GM12878 (cell line): ENCODE measurements at regions not wholly inside any gene's neighbourhood (a gene's known extent, or its start where the extent isn't known, plus 50 kb on each side); places are given as distances from the start of the nearest gene placed in this dataset.

ENCODE experiments used
- ATAC-seq: fragments of 200-7000 bp; cut with Tn5 transposase; 3 replicates; pipeline ENCODE4 v1.9.1; 2020; ENCODE audit warnings: mild to moderate bottlenecking, moderate library complexity
- BruUV-seq: library from RNA; stranded (reverse); fragments of 400-500 nt; replicated peaks from 2 replicates; lab custom pipeline; 2021; lab: Mats Ljungman, UMichigan
- CTCF ChIA-PET: fragments of 300-600 bp; sonication (Branson Sonifier 250); formaldehyde crosslinking; extraction: SDS; loops from one replicate; lab custom pipeline; 2021; ENCODE audit warnings: inconsistent platforms; lab: Yijun Ruan, JAX
- POLR2A ChIA-PET: fragments of 350-600 bp; formaldehyde crosslinking; extraction: SDS; loops from one replicate; lab custom pipeline; 2021; ENCODE audit warnings: inconsistent platforms; lab: Charles Lee
- RAD21 ChIA-PET: fragments of 300-600 bp; sonication (Branson Sonifier 250); formaldehyde crosslinking; loops from one replicate; lab custom pipeline; 2023; ENCODE audit warnings: antibody characterized with exemption; ENCODE audit not compliant: unreplicated experiment; lab: Charles Lee
- SMC1A ChIA-PET: fragments of 300-600 bp; sonication (Branson Sonifier 250); formaldehyde crosslinking; loops from one replicate; lab custom pipeline; 2023; ENCODE audit not compliant: unreplicated experiment, uncharacterized antibody; lab: Charles Lee
- DNase-seq: peaks from one replicate; pipeline ENCODE4 v3.0.0-alpha.2; 2011; ENCODE audit warnings: low read depth, low spot score
- FAIRE-seq: peaks from 3 replicates; lab custom pipeline; 2011; peaks lifted over from hg19 to GRCh38; lab: Jason Lieb, UNC
- H2AFZ ChIP-seq: 2 replicates; pipeline ENCODE4 v1.6.0; 2011; ENCODE audit warnings: low read depth, low read length, control low read depth; ENCODE audit not compliant: control insufficient read depth
- H3K27ac ChIP-seq: 2 replicates; pipeline ENCODE4 v1.5.1; 2011; ENCODE audit warnings: control low read depth; ENCODE audit not compliant: control insufficient read depth, insufficient read depth
- H3K27me3 ChIP-seq, 2 experiments: replicated peaks in 1 of 2; 2 replicates each; pipeline versions ENCODE4 v1.6.0 to v1.6.1; 2011; ENCODE audit warnings: low read length in 1 of 2; ENCODE audit not compliant: control insufficient read depth in 2 of 2, insufficient read depth in 2 of 2
- H3K36me3 ChIP-seq, 2 experiments: 2 replicates each; pipeline ENCODE4 v1.5.1; 2011; ENCODE audit warnings: low read length in 1 of 2; ENCODE audit not compliant: control insufficient read depth in 2 of 2, insufficient read depth in 2 of 2
- H3K4me1 ChIP-seq: 2 replicates; pipeline ENCODE4 v1.6.1; 2011; ENCODE audit warnings: mild to moderate bottlenecking, low read length, moderate library complexity, mixed read lengths; ENCODE audit not compliant: control insufficient read depth, insufficient read depth
- H3K4me2 ChIP-seq: 2 replicates; pipeline ENCODE4 v1.6.0; 2011; ENCODE audit warnings: control low read depth; ENCODE audit not compliant: control insufficient read depth, insufficient read depth
- H3K4me3 ChIP-seq: fragments of 200-600 bp; sonication (generic); 2 replicates; pipeline ENCODE4 v1.5.1; 2016
- H3K79me2 ChIP-seq: 2 replicates; pipeline ENCODE4 v1.6.0; 2011; ENCODE audit warnings: low read length; ENCODE audit not compliant: control insufficient read depth, insufficient read depth
- H3K9ac ChIP-seq: 2 replicates; pipeline ENCODE4 v1.8.0; 2011; ENCODE audit warnings: low read length, control low read depth, mixed read lengths; ENCODE audit not compliant: control insufficient read depth, insufficient read depth
- H3K9me3 ChIP-seq: replicated peaks from 3 replicates; pipeline ENCODE4 v1.5.1; 2011; ENCODE audit warnings: mild to moderate bottlenecking, low read length; ENCODE audit not compliant: control insufficient read depth, insufficient read depth
- H4K20me1 ChIP-seq: 2 replicates; pipeline ENCODE4 v1.6.0; 2011; ENCODE audit not compliant: control insufficient read depth, insufficient read depth
- BHLHE40 ChIP-seq, 2 experiments: fragments of 450-650 bp in 1 of 2; IDR thresholded peaks; 2 replicates each; pipeline ENCODE4 v1.6.1; 2011 to 2017; ENCODE audit warnings: low read depth in 2 of 2, borderline replicate concordance in 1 of 2, improper control_type of control experiment in 1 of 2, low read length in 1 of 2, mild to moderate bottlenecking in 1 of 2
- GABPA ChIP-seq: IDR thresholded peaks from 2 replicates; pipeline ENCODE4 v1.6.1; 2014; ENCODE audit warnings: antibody characterized with exemption, low read depth, mild to moderate bottlenecking, inconsistent platforms
- MEF2B ChIP-seq: fragments of 450-650 bp; IDR thresholded peaks from 2 replicates; pipeline ENCODE4 v1.6.1; 2018; ENCODE audit warnings: mild to moderate bottlenecking, moderate library complexity; ENCODE audit not compliant: partially characterized antibody, poor library complexity, severe bottlenecking
- ZZZ3 ChIP-seq: IDR thresholded peaks from 2 replicates; pipeline ENCODE4 v1.6.1; 2011; ENCODE audit warnings: low read depth; ENCODE audit not compliant: control insufficient read depth, insufficient read length
- WGBS: methylation state at CpG from one replicate; pipeline ENCODE4 v1.1.6; 2016; ENCODE audit warnings: low lambda C conversion rate; ENCODE audit not compliant: insufficient replicate concordance, insufficient coverage; ENCODE audit errors: missing lambda C conversion rate; 5-methylcytosine and 5-hydroxymethylcytosine counted together
- in situ Hi-C: fragments of 300-500 bp; cut with MboI; formaldehyde crosslinking; loops from 9 replicates; pipeline ENCODE4 v1.14.3; 2018; ENCODE audit warnings: mixed read lengths
- intact Hi-C: fragments of 100-400 bp; cut with micrococcal nuclease; formaldehyde crosslinking; loops from one replicate; pipeline ENCODE4 v1.14.2; 2022; ENCODE audit not compliant: unreplicated experiment
- TF ChIP-seq, protein P1 (sequence below): fragments of 150-350 bp; IDR thresholded peaks from 2 replicates; pipeline ENCODE4 v1.6.1; 2016; ENCODE audit warnings: low read depth, low read length
- TF ChIP-seq, protein P2 (sequence below): fragments of 450-650 bp; IDR thresholded peaks from 2 replicates; pipeline ENCODE4 v1.6.1; 2017; ENCODE audit warnings: antibody characterized with exemption, mild to moderate bottlenecking, moderate library complexity
- TF ChIP-seq, protein P3 (sequence below): fragments of 450-650 bp; IDR thresholded peaks from 2 replicates; pipeline ENCODE4 v1.6.1; 2016; ENCODE audit warnings: mild to moderate bottlenecking, moderate library complexity, borderline replicate concordance

DNA sequence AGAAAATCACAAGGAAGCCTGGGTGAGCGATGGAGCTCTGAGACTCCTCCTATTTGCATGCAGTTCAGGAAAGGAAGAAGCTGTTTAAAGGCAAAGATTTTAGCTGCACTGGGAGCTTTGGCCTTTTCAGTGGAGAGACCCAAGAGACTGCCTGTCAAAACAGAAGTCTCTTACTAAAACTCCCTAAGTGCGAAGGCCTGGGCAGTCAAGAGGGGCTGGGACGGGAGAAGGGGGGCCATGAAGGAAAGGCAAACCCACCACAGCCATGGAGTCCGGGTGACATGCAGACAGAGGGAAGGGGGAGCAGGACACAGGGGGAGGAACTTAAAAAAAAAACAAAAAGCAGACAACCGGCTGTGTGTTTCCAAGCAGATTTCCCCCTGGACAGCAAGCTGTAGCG is 537.6 kb upstream of the NOX3 start:
- intact Hi-C loops: no loop called here
- DNase-seq: no peak
- Histone ChIP-seq H3K27me3 (no peaks in the 10 kb centered on the region), H4K20me1 (no peaks in the 10 kb centered on the region), H3K9me3 (no peaks in the 10 kb centered on the region), H3K4me1 (no peaks in the 10 kb centered on the region), H3K27ac (no peak overlapping the region), H3K9ac (no peak overlapping the region), H2AFZ (no peak overlapping the region), H3K79me2 (no peaks in the 10 kb centered on the region), H3K36me3 (no peaks in the 10 kb centered on the region), H3K4me3 (no peak overlapping the region), H3K4me2 (no peak overlapping the region)
- ATAC-seq: no peak
- SMC1A ChIA-PET: no interaction called here
- CTCF ChIA-PET: no interaction called here
- RAD21 ChIA-PET: no interaction called here
- 39% methylated on average over 5 of the region's 6 CpGs for WGBS
- in situ Hi-C loops: no loop called here
- TF ChIP-seq BHLHE40 (IDR thresholded peaks at IDR 0.05; ENCODE audit: borderline replicate concordance in 1 of 2, low read depth in 2 of 2, low read length in 1 of 2) (no peak), MEF2B (no peak), GABPA (no peak), ZZZ3 (no peak)
- TF ChIP-seq, protein P1, sequence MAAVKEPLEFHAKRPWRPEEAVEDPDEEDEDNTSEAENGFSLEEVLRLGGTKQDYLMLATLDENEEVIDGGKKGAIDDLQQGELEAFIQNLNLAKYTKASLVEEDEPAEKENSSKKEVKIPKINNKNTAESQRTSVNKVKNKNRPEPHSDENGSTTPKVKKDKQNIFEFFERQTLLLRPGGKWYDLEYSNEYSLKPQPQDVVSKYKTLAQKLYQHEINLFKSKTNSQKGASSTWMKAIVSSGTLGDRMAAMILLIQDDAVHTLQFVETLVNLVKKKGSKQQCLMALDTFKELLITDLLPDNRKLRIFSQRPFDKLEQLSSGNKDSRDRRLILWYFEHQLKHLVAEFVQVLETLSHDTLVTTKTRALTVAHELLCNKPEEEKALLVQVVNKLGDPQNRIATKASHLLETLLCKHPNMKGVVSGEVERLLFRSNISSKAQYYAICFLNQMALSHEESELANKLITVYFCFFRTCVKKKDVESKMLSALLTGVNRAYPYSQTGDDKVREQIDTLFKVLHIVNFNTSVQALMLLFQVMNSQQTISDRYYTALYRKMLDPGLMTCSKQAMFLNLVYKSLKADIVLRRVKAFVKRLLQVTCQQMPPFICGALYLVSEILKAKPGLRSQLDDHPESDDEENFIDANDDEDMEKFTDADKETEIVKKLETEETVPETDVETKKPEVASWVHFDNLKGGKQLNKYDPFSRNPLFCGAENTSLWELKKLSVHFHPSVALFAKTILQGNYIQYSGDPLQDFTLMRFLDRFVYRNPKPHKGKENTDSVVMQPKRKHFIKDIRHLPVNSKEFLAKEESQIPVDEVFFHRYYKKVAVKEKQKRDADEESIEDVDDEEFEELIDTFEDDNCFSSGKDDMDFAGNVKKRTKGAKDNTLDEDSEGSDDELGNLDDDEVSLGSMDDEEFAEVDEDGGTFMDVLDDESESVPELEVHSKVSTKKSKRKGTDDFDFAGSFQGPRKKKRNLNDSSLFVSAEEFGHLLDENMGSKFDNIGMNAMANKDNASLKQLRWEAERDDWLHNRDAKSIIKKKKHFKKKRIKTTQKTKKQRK: no peak
- TF ChIP-seq, protein P2, sequence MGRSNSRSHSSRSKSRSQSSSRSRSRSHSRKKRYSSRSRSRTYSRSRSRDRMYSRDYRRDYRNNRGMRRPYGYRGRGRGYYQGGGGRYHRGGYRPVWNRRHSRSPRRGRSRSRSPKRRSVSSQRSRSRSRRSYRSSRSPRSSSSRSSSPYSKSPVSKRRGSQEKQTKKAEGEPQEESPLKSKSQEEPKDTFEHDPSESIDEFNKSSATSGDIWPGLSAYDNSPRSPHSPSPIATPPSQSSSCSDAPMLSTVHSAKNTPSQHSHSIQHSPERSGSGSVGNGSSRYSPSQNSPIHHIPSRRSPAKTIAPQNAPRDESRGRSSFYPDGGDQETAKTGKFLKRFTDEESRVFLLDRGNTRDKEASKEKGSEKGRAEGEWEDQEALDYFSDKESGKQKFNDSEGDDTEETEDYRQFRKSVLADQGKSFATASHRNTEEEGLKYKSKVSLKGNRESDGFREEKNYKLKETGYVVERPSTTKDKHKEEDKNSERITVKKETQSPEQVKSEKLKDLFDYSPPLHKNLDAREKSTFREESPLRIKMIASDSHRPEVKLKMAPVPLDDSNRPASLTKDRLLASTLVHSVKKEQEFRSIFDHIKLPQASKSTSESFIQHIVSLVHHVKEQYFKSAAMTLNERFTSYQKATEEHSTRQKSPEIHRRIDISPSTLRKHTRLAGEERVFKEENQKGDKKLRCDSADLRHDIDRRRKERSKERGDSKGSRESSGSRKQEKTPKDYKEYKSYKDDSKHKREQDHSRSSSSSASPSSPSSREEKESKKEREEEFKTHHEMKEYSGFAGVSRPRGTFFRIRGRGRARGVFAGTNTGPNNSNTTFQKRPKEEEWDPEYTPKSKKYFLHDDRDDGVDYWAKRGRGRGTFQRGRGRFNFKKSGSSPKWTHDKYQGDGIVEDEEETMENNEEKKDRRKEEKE: no peak
- TF ChIP-seq, protein P3, sequence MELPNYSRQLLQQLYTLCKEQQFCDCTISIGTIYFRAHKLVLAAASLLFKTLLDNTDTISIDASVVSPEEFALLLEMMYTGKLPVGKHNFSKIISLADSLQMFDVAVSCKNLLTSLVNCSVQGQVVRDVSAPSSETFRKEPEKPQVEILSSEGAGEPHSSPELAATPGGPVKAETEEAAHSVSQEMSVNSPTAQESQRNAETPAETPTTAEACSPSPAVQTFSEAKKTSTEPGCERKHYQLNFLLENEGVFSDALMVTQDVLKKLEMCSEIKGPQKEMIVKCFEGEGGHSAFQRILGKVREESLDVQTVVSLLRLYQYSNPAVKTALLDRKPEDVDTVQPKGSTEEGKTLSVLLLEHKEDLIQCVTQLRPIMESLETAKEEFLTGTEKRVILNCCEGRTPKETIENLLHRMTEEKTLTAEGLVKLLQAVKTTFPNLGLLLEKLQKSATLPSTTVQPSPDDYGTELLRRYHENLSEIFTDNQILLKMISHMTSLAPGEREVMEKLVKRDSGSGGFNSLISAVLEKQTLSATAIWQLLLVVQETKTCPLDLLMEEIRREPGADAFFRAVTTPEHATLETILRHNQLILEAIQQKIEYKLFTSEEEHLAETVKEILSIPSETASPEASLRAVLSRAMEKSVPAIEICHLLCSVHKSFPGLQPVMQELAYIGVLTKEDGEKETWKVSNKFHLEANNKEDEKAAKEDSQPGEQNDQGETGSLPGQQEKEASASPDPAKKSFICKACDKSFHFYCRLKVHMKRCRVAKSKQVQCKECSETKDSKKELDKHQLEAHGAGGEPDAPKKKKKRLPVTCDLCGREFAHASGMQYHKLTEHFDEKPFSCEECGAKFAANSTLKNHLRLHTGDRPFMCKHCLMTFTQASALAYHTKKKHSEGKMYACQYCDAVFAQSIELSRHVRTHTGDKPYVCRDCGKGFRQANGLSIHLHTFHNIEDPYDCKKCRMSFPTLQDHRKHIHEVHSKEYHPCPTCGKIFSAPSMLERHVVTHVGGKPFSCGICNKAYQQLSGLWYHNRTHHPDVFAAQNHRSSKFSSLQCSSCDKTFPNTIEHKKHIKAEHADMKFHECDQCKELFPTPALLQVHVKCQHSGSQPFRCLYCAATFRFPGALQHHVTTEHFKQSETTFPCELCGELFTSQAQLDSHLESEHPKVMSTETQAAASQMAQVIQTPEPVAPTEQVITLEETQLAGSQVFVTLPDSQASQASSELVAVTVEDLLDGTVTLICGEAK: no peak
- FAIRE-seq: no peak
- no TSS peak for BruUV-seq
- POLR2A ChIA-PET: no interaction called here
